Mesothelial cell of epicardium (in vitro differentiated cells): ENCODE measurements at regions not wholly inside any gene's neighbourhood (a gene's known extent, or its start where the extent isn't known, plus 50 kb on each side); places are given as distances from the start of the nearest gene placed in this dataset.

Source experiments
- DNase-seq, 2 experiments: peaks; one replicate each; pipeline ENCODE4 v3.0.0; 2021; ENCODE audit warnings: low spot score in 2 of 2; ENCODE audit not compliant: unreplicated experiment in 2 of 2
- H3K27ac Mint-ChIP-seq: 2 replicates; pipeline ENCODE4 v1.8.0; 2021; ENCODE audit warnings: mixed read lengths
- H3K27me3 Mint-ChIP-seq: 2 replicates; pipeline ENCODE4 v1.8.0; 2021; ENCODE audit warnings: low read depth, mixed read lengths
- H3K36me3 Mint-ChIP-seq: 2 replicates; pipeline ENCODE4 v1.8.0; 2021; ENCODE audit warnings: mixed read lengths
- H3K4me1 Mint-ChIP-seq: 2 replicates; pipeline ENCODE4 v1.8.0; 2021; ENCODE audit warnings: mixed read lengths
- H3K4me3 Mint-ChIP-seq: 2 replicates; pipeline ENCODE4 v1.8.0; 2021; ENCODE audit warnings: mild to moderate bottlenecking, moderate library complexity, mixed read lengths
- H3K9me3 Mint-ChIP-seq: 2 replicates; pipeline ENCODE4 v1.8.0; 2021; ENCODE audit warnings: mixed read lengths
- TF ChIP-seq, protein P1 (sequence below): fragments of 200-600 bp; sonication (generic); IDR thresholded peaks from one replicate; pipeline ENCODE4 v1.5.0; 2021; ENCODE audit warnings: antibody characterized with exemption; ENCODE audit not compliant: unreplicated experiment

DNA sequence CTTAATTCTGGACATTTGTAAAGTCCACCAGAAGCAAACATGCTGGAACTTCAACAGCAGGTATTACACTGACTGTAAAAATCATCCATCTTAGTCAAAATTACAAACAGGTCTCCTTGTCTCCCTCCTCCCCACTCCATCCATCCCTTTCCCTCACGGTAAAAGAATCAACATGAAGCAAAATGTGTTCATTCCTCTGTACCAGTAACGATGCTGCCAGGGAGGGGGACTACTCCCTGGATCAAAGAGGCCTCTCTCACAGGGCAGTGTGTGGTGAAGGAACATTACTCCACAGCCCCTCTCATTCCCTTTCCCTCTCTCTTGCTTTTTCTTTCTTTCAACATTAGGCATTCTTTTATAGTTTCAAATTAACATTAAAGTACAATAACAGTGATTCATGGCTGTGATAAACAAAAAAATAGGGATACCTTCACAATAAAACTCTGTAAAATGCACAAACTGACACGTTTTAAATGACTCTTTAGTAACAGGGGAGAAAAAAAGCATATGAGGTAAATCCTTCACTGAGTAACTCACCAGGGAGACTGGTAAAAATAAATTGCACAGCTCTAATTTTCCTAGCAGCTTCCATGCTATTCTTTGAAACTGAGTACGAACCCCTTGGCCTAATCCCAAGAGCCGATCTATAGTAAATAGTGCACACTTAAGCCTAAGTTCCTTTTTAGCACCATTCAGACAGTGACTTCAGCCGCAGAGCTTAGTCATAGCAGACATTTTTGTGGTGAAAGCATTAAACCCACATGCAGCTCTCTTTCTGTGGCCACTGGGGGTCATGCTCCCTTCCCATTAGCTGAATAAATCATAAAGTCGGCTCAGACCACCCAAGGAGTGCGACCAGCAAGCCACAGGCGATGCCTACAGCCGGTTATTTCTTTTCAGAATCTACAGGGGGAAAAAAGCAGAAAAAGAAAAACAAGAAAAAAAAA is 215.6 kb upstream of the GYPA start:
- Mint-ChIP-seq H3K36me3 (no peaks in the 10 kb centered on the region), H3K4me1 (peaks cover 61% of the 10 kb centered on the region), H3K27ac (peak overlapping the region; percentile 60), H3K4me3 (peak overlapping the region; percentile 27), H3K27me3 (peaks cover 39% of the 10 kb centered on the region), H3K9me3 (no peaks in the 10 kb centered on the region)
- peak in 1 of 2 experiments; percentile 45 for DNase-seq
- TF ChIP-seq, protein P1, sequence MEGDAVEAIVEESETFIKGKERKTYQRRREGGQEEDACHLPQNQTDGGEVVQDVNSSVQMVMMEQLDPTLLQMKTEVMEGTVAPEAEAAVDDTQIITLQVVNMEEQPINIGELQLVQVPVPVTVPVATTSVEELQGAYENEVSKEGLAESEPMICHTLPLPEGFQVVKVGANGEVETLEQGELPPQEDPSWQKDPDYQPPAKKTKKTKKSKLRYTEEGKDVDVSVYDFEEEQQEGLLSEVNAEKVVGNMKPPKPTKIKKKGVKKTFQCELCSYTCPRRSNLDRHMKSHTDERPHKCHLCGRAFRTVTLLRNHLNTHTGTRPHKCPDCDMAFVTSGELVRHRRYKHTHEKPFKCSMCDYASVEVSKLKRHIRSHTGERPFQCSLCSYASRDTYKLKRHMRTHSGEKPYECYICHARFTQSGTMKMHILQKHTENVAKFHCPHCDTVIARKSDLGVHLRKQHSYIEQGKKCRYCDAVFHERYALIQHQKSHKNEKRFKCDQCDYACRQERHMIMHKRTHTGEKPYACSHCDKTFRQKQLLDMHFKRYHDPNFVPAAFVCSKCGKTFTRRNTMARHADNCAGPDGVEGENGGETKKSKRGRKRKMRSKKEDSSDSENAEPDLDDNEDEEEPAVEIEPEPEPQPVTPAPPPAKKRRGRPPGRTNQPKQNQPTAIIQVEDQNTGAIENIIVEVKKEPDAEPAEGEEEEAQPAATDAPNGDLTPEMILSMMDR: no peak

DNA sequence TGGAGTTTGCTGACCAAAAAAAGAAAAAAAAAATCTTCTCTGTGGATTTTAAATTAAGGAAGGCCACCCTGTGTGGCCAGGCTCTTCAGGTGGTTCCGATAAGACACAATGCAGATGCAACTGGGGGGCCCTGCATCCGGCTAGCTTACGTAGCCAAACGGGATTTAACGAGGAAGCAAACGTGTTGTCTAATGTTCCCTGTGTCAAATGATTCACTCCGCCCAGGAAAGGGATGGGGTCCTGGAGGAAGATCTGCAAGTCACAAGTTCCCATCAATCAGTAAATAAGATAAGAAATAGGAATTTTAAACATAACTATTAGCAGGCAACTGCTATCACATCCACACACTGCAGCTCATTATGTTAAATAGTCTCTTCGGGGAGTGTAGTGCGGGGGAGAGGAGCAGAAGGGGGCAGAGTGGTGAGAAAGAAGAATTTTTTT is 216.4 kb upstream of the GYPA start:
- Mint-ChIP-seq H3K36me3 (no peaks in the 10 kb centered on the region), H3K4me1 (peaks cover 61% of the 10 kb centered on the region), H3K27ac (peak overlapping the region; percentile 81), H3K4me3 (peak overlapping the region; percentile 44), H3K27me3 (peaks cover 44% of the 10 kb centered on the region), H3K9me3 (no peaks in the 10 kb centered on the region)
- DNase-seq: no peak
- TF ChIP-seq, protein P1: no peak

DNA sequence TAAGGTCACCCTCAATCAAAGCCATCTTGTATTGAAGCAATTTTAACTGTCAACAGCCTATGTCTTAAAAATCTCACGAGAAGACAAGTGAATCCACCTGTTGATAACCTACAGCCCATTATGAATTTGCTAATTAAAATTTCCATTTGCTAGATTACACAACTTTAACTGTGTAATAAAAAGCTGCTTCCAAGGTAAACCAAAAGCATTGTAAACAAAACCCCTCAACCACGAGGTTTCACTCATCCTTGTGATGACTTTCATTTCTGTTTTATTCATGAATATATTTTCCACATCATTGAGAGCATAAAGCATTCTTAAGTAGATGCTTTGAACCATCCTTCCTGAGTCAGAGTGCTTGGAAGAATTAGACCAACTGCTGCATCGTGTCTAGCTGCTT is 217.5 kb upstream of the GYPA start:
- Mint-ChIP-seq H3K27ac (no peak overlapping the region), H3K4me3 (no peak overlapping the region), H3K36me3 (no peaks in the 10 kb centered on the region), H3K4me1 (peaks cover 52% of the 10 kb centered on the region), H3K9me3 (no peaks in the 10 kb centered on the region), H3K27me3 (peaks cover 41% of the 10 kb centered on the region)
- no peak for DNase-seq
- TF ChIP-seq, protein P1: no peak

DNA sequence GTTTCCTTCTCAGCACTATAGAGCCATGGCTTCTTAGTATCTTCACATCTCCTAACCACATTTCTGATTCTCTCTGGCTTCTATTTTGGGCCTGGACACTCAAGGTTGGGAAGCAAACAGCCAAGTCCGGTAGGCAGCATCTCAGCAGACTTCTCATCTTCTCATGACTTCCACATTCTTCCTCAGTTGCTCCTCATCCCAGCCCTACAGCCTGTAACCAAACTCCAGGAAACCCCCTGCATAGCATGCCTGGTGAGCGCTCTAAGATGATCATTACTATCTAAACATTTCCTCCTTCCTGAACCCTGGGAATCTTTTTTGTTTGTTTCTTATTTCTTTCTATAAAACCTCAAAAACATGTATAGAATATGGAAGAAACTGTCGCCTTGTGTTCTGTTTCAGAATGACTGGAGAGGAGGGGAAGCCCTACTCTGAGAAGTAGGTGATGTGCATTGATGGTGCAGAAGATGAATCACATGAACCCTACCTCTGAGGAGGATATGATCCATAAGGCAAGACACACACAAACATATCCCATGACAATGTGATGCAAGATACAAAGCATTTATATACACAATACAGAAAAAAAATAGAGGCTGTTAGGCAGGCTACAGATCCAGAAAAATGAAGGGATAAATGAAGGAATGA is 219.8 kb upstream of the GYPA start:
- peaks cover 39% of the 10 kb centered on the region for H3K4me1 Mint-ChIP-seq
- peaks cover 29% of the 10 kb centered on the region for H3K27me3 Mint-ChIP-seq
- no peaks in the 10 kb centered on the region for H3K9me3 Mint-ChIP-seq
- no peak overlapping the region for H3K4me3 Mint-ChIP-seq
- TF ChIP-seq, protein P1: no peak
- no peak for DNase-seq
- no peaks in the 10 kb centered on the region for H3K36me3 Mint-ChIP-seq
- H3K27ac Mint-ChIP-seq: no peak overlapping the region

DNA sequence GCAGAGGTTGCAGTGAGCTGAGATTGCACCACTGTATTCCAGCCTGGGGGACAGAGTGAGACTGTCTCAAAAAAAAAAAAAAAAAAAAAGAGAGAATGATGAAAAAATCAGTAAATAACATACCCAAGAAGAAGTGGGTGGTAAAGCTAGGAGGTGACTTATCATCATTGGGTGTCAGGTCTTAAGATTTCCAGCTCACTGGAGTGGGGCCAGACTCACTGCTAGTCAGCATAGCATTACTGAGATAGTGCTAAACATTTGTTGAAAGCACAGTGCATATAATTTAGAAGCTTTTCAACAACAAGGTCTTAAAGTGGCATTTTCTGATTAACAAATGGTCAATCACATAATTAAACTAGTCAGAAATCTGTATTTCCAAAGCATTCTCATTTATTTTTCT is 221.8 kb upstream of the GYPA start:
- Mint-ChIP-seq H3K4me3 (no peak overlapping the region), H3K27ac (no peak overlapping the region), H3K36me3 (no peaks in the 10 kb centered on the region), H3K27me3 (peaks cover 29% of the 10 kb centered on the region), H3K4me1 (peaks cover 18% of the 10 kb centered on the region), H3K9me3 (no peaks in the 10 kb centered on the region)
- TF ChIP-seq, protein P1: no peak
- DNase-seq: no peak
